ENCODE measurements at regions not wholly inside any gene's neighbourhood (a gene's known extent, or its start where the extent isn't known, plus 50 kb on each side); places are given as distances from the start of the nearest gene placed in this dataset.
"Not testable (repeated sequence)": the region's sequence is repeated elsewhere in the genome, so short reads cannot be mapped to it uniquely, and the experiment has no call there.

GRCh38 chr10:85421421-85421820, 945.2 kb downstream of the GRID1 start:
- no peak for DNase-seq (ENCODE audit: extremely low read depth in 1 of 2, low read depth in 1 of 2)

- no peak for DNase-seq (ENCODE audit: extremely low read depth in 1 of 2, low read depth in 1 of 2)
Measured at GRCh38 chr10:85429126-85429525, 937.5 kb downstream of the GRID1 start.

DNA sequence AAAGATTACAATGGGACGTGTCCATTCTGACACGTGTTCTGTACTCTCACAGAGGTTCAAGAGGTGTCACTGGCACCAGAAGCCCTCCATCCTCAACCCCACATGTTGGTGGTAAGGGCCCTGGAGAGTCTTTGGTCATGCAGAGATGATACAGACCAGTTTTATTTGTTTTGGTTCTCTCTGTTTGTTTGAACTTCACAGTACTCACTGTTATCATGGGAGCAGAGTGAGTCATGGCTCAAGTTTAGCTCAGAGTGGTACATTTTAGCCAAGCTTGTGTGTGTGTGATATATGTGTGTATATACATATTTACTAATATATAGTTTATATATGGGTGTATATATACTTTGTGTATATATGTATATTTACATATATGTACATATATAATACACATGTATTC, 935.6 kb downstream of the GRID1 start:
- DNase-seq (ENCODE audit: extremely low read depth in 1 of 2, low read depth in 1 of 2): no peak

DNA sequence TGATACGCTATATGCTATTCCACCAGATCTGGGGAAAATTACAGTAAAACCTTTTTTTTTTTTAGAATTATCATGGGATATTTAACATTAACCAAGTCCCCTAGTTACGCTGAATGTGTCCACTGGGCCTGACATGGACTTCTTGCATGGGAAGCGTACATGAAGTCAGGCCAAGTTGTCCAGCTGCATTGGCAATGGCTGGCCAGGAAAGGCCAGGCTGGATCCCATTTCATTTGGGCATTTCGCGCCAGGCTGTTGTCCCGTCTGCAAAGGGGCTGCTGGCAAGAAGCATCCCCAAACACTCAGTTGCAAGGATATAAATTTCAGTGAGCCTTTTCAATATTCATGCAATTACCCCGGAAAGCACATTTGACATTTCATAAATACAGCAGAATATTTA, 933.3 kb downstream of the GRID1 start:
- DNase-seq (ENCODE audit: extremely low read depth in 1 of 2, low read depth in 1 of 2): no peak

GRCh38 chr10:85444868-85445267, 921.7 kb downstream of the GRID1 start:
- DNase-seq (ENCODE audit: extremely low read depth in 1 of 2, low read depth in 1 of 2): no peak

- DNase-seq (ENCODE audit: extremely low read depth in 1 of 2, low read depth in 1 of 2): no peak
Measured at GRCh38 chr10:85445702-85446101, 920.9 kb downstream of the GRID1 start.

DNA sequence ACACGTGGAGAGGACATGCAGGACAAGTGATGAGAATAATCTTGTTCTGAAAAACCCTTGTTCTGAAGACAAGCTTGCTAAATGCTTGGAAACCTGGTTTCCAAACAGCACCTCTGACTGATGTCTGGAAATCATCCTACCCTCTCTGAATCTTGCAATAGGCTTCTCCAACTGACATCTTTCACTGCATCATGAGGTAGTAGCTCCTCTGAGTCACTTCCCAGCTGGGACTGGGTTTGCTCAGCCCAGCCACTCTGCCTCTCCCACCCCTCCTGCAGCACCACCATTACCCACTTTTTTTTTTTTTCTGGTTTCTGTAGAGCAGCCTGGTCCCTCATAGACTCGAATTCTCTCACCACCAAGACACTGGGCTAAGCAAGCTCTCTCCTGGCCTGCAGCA, 919.8 kb downstream of the GRID1 start:
- no peak for DNase-seq (ENCODE audit: extremely low read depth in 1 of 2, low read depth in 1 of 2)

GRCh38 chr10:85447690-85448089, 918.9 kb downstream of the GRID1 start:
- no peak for DNase-seq (ENCODE audit: extremely low read depth in 1 of 2, low read depth in 1 of 2)

GRCh38 chr10:85448716-85449115, 917.9 kb downstream of the GRID1 start:
- DNase-seq (ENCODE audit: extremely low read depth in 1 of 2, low read depth in 1 of 2): no peak

GRCh38 chr10:85454386-85454785, 912.2 kb downstream of the GRID1 start:
- DNase-seq (ENCODE audit: extremely low read depth in 1 of 2, low read depth in 1 of 2): no peak

GRCh38 chr10:85457191-85457590, 909.4 kb downstream of the GRID1 start:
- DNase-seq (ENCODE audit: extremely low read depth in 1 of 2, low read depth in 1 of 2): no peak

DNA sequence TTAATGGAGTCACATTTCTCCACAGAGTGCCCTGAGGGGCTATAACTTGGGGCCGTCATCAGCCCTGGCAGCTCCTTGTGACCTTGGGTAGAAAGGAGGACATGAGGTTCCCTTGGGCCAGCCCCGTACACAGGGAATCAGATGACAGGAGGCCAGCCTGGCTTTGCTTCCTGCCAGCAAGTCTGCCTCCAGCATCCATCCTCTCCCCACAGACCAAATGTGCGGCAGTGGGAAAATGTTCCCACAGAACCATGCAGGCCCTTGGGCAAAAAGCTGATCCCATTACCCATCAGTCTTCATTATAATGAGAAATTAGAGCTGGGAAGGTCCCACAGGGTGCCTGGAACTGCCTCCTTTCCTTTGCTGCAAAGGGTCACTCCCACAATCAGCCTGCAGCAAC, 908.3 kb downstream of the GRID1 start:
- no peak for DNase-seq (ENCODE audit: extremely low read depth in 1 of 2, low read depth in 1 of 2)

DNA sequence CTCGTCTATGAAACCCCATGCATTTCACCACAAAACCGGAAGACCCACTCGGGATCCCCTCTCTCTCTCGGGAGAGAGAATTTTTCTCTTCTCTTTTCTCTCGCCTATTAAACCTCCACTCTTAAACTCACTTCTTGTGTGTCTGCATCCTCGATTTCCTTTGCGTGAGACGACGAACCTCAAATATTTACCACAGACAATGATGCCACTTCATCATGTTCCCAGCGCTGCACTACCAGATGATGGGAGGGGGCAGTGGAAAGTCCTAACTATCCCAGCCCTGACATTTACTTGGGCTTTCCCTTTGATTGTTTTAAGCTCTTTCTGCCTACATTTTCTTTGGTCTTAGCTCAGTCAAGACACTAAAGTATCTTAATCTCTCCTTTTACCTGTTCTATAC, 906.7 kb downstream of the GRID1 start:
- no peak for DNase-seq (ENCODE audit: extremely low read depth in 1 of 2, low read depth in 1 of 2)

DNA sequence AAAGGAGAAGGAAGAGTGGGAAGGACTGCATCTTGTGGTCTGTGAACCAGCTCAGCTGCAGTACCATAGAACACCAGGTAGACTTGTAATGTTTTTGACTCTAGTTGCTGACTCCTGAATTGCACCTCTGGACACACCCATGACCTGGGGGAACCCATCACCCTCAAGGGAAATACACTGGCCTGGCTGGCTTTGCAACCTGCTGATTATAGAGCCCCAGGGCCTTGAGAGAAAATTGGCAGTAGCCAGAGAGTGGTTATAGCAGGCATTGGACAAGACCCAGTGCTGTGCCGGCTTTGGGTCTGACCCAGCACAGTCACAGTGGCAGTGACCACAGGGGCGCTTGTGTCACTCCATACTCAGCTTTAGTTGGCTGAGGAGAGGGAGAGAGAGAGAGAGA, 902.3 kb downstream of the GRID1 start:
- no peak for DNase-seq (ENCODE audit: extremely low read depth in 1 of 2, low read depth in 1 of 2)

GRCh38 chr10:85477979-85478378, 888.6 kb downstream of the GRID1 start:
- no peak for DNase-seq (ENCODE audit: extremely low read depth in 1 of 2, low read depth in 1 of 2)

GRCh38 chr10:85490431-85490830, 876.2 kb downstream of the GRID1 start:
- no peak for DNase-seq (ENCODE audit: extremely low read depth in 1 of 2, low read depth in 1 of 2)

GRCh38 chr10:85491652-85492051, 874.9 kb downstream of the GRID1 start:
- DNase-seq (ENCODE audit: extremely low read depth in 1 of 2, low read depth in 1 of 2): no peak

DNA sequence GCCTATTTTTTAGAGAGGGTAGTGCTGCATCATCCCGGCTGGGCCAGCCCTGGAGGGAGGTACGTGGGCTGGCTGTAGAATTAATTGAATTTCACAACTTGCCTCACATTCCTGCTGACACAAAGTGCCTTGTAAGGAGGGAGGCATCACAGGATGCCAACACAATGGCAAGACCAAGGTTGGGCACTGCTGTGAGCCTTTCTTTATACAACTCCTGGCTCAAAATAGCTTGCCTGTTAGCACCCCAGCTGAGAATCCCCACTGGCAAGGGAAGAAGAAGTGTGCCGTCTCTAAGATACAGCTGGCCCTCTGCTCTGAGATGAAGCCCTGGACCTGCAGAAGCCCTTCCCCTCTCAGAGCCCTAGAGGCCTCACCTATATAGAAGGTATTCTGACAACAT, 873.9 kb downstream of the GRID1 start:
- DNase-seq (ENCODE audit: extremely low read depth in 1 of 2, low read depth in 1 of 2): no peak

- no peak for DNase-seq (ENCODE audit: extremely low read depth in 1 of 2, low read depth in 1 of 2)
Measured at GRCh38 chr10:85493703-85494102, 872.9 kb downstream of the GRID1 start.

DNA sequence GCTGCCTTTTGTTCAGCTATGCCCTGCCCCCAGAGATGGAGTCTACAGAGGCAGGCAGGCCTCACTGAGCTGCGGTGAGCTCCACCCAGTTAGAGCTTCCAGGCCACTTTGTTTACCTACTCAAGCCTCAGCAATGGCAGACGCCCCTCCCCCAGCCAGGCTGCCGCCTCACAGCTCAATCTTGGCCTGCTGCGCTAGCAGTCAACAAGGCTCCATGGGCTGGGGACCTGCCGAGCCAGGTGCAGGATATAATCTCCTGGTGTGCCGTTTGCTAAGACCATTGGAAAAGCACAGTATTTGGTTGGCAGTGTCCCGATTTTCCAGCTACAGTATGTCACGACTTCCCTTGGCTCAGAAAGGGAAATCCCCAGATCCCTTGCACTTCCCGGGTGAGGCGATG, 862.0 kb downstream of the GRID1 start:
- DNase-seq (ENCODE audit: extremely low read depth in 1 of 2, low read depth in 1 of 2): not testable (repeated sequence)

GRCh38 chr10:85508159-85508558, 858.4 kb downstream of the GRID1 start:
- no peak for DNase-seq (ENCODE audit: extremely low read depth in 1 of 2, low read depth in 1 of 2)

DNA sequence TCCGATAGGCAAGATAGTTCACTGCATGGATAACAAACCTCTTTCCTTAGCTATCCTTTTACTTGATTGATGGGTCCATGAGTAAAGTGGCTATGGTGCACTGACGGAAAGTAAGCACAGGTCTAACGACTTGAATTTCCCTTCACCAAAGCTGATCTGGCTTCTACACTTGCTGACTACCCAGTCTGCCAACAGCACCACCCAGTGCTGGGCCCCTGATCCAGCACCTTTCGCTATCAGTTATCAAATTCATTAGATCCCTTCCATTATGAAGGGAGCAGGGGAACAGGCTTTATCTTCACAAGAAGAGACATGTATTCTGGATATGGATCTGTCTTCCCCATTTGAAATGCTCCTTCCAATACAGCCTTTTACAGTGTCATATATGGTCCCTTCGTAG, 855.9 kb downstream of the GRID1 start:
- DNase-seq (ENCODE audit: extremely low read depth in 1 of 2, low read depth in 1 of 2): no peak

DNA sequence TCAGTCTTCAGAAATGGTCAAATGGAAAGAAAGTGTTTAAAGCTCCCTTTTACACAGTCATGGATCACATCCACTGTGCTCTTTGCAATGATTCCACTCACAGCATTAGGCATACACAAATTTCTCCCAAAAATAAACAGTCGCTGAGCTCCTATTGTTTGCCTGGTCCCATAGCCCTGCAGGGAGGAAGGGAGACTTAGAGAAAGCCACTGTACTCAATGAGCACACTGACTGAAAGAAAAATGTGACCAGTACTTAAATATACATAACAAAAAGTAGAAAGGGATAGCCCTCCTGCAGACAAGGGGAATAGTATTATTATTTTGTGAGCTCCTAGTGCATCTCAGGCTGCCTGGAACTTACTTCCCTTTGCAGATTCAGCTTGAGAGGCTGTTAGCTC, 853.2 kb downstream of the GRID1 start:
- DNase-seq (ENCODE audit: extremely low read depth in 1 of 2, low read depth in 1 of 2): no peak

DNA sequence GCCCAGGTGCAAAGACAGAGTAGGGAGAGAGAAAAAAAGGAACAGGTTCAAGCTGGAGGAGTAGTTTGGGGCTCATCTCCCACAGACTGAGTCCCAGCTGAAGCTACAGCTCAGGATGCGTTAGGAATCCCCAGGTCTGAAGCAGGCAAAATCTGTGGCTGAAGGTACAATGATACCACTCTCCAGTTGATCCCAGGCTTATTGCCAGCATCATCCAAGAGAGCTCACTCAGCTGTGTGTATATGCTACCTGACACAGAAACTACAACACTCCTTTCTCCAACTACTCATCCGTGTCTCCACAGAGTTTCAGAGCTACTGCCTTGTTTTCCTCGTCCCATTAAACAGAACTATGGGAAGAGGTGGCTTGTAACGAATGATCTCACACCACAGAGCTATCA, 851.3 kb downstream of the GRID1 start:
- DNase-seq (ENCODE audit: extremely low read depth in 1 of 2, low read depth in 1 of 2): no peak

Data from stimulated activated CD8-positive, alpha-beta memory T cell treated with anti-CD3 and anti-CD28 coated beads, Interleukin-7, amount 100 ng/mL, for 48 hours (primary cell).